Activated CD4-positive, alpha-beta T cell treated with anti-CD3 and anti-CD28 coated beads for 4 hours (primary cell): ENCODE measurements at regions not wholly inside any gene's neighbourhood (a gene's known extent, or its start where the extent isn't known, plus 50 kb on each side); places are given as distances from the start of the nearest gene placed in this dataset.

Source experiments
- DNase-seq, 2 donors: peaks; one replicate each; pipeline ENCODE4 v3.0.0-alpha.2; 2020

DNA sequence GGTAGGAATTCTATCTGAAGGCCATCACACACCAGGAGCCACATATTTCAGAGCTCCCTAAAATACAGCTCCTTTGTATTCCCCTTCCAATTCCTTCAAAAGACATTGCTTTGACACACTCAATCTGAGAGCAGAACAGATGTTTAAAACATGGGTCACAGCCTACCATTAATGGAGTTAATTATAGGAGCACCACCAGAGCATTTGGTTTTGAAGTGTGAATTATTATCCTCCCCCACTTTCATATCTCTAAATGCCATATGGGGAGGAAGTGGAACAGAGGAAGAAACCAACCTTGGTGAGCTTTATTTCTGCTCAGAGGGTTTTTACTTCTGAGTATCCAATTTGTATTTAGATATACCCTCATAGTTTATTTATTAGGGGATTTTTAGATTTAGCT lies 50.7 kb upstream of the TNFRSF21 start:
- no peak for DNase-seq

- DNase-seq: no peak
These were observed 53.3 kb upstream of the TNFRSF21 start for GRCh38 chr6:47362857-47363461.

DNA sequence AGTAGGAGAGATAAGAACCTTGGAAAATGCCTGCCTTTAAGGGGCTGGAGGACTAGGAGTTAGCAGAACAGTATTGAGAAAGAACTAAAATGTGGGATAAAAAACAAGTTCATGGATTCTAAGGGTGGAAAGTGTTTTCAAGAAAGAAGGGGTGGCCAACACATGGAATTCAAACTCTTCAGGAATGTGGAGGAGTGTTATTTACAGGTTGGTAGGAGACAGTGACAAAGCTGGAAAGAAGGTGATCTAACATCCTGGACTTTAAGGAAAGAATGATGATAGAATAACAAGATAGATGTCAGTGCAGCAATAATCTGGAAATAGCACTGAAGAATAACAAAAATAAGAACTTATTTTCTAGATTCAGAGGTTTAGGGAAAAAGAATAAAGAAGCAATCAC lies 54.0 kb upstream of the TNFRSF21 start:
- DNase-seq: no peak

- DNase-seq: no peak
These were observed 56.7 kb upstream of the TNFRSF21 start for GRCh38 chr6:47366335-47366890.

GRCh38 chr6:47371139-47371869 lies 61.6 kb upstream of the TNFRSF21 start:
- no peak for DNase-seq

DNA sequence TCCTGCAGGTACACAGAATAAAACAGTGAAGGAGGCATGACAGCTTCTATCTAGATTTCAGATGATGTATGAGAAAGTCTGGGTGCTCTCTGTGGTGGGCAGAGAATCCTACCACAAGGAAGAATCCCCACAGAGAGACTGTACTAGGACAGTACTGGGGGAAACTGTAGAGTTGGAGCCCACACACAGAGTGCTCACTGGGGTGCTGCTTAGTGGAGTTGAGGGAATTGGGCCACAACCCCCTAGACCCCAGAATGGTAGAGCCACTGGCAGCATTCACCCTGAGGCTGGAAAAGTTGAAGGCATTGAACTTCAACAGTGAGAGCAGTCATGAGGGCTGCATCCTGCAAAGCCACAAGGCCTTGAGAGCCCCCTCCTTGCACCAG lies 62.2 kb upstream of the TNFRSF21 start:
- no peak for DNase-seq

DNA sequence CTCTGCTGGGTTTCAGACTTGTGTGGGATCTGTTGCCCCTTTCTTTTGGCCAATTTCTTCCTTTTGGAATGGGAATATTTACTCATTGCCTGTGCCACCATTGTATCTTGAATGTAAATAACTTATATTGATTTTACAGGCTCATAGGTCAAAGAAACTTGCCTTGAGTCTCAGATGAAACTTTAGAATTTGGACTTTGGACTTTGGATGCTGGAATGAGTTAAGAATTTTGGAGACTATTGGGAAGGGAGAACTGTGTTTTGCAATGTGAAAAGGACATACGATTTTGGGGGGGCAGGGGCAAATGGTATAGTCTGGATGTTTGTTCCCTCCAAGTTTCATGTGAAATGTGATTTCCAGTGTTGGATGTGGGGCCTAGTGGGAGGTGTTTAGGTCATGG lies 62.6 kb upstream of the TNFRSF21 start:
- no peak for DNase-seq

GRCh38 chr6:47375426-47375825 lies 65.7 kb upstream of the TNFRSF21 start:
- DNase-seq: no peak

GRCh38 chr6:47376930-47377329 lies 67.2 kb upstream of the TNFRSF21 start:
- DNase-seq: no peak

- no peak for DNase-seq
These were observed 68.3 kb upstream of the TNFRSF21 start for GRCh38 chr6:47377971-47378370.

GRCh38 chr6:47379328-47379727 lies 69.6 kb upstream of the TNFRSF21 start:
- no peak for DNase-seq

- DNase-seq: no peak
These were observed 70.5 kb upstream of the TNFRSF21 start for GRCh38 chr6:47380251-47380650.

- no peak for DNase-seq
These were observed 71.3 kb upstream of the TNFRSF21 start for GRCh38 chr6:47381036-47381435.

DNA sequence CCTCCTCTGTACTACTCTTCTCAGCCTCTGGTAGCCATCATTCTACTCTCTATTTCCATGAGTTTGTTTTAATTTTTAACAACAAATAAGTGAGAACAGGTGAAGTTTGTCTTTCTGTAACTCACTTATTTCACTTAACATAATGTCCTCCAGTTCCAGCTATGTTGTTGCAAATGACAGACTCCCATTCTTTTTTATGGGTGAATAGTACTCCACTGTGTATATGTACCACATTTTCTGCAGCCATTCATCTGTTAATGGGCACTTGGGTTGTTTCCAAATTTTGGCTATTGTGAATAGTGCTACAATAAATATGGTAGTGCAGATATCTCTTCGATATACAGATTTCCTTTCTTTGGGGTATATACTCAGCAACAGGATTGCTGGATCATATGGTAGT lies 73.7 kb upstream of the TNFRSF21 start:
- no peak for DNase-seq

GRCh38 chr6:47391675-47392074 lies 82.0 kb upstream of the TNFRSF21 start:
- DNase-seq: no peak

GRCh38 chr6:47392251-47392650 lies 82.5 kb upstream of the TNFRSF21 start:
- DNase-seq: no peak

GRCh38 chr6:47396401-47397069 lies 81.1 kb upstream of the CD2AP start:
- no peak for DNase-seq

DNA sequence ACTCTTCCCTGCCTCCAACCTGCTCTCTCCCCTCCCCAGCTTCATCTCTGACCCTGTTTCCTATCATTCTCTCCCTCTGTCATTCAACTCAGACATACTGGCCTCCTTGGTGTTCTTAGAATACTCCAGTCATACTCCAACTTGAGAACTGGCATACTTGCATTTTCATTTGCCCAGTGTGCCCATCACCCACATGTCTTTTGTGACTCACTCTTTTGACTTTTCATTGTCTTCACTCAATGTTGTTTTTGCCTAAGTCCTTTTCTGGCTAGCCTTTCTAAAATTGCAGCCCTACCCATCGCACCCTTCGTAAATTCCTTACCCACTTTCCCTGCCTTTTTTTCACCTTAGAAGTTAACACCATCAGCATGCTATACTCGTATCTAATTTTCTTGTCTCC lies 77.0 kb upstream of the CD2AP start:
- no peak for DNase-seq

DNA sequence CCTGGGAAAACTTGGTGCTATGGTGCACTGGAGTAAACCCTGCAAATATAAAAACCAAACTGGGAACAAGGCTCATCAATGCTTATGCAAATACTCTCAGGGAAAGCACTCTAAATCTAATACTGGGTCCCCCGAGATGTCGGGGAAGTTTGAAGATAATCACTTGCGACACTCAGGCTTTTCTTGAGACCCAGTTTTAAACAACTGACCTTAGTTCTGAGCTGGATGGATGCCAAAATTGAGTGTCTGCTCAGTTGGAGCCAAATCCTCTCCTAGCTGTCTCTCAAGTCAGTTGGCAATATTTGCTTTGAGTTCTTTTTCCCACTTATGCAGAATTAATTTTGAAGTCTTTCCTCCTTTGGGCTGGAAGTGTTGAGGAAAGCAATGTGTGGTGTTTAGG lies 75.5 kb upstream of the CD2AP start:
- no peak for DNase-seq

- DNase-seq: no peak
These were observed 74.5 kb upstream of the CD2AP start for GRCh38 chr6:47403056-47403455.

GRCh38 chr6:47403801-47404200 lies 73.8 kb upstream of the CD2AP start:
- DNase-seq: no peak

- DNase-seq: no peak
These were observed 73.2 kb upstream of the CD2AP start for GRCh38 chr6:47404435-47404834.

DNA sequence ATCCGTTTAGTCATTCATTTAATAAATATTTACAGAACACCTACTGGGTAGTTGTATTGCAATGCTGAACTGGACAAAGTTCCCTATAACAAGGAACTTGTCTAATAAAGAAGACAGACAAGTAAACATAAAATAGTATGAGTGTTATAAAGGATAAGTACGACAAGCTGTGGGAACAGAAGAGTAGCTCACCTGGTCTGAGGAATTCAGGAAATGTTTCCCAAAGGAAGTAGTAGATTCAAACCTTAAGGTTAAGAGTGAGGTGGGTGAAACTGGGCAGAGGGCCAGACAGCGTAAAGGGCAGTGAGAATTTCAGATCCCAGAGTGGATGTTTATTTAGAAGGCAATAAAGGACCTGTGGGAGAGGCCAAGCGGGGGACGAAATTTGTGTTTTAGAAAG lies 72.3 kb upstream of the CD2AP start:
- DNase-seq: no peak
